NCI-H82 treated with DMSO at 0.1 percent for 48 hours (cell line): ENCODE measurements at regions not wholly inside any gene's neighbourhood (a gene's known extent, or its start where the extent isn't known, plus 50 kb on each side); places are given as distances from the start of the nearest gene placed in this dataset.
"Not testable (repeated sequence)": the region's sequence is repeated elsewhere in the genome, so short reads cannot be mapped to it uniquely, and the experiment has no call there.

Source experiments
- DNase-seq: peaks from one replicate; lab custom pipeline; 2025; ENCODE audit not compliant: unreplicated experiment; lab: John Stamatoyannopoulos, UW

DNA sequence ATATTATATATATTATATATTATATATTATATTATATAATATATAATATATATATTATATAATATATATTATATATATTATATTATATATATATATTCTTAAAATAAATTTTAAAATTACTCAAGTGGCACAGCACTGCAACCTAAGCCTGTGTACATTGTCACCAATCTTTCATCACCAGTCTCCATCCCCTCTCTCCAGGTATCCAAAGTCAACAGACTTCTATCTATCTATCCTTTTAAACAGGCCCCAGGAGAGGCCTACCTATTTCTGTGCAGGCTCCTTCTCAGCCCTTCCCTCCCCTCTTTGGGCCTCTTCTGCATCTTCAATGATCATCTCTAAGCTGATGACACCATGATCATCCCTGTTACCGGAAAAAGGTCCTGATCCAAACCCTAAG is 111.7 kb downstream of the RHOU start:
- no peak for DNase-seq

DNA sequence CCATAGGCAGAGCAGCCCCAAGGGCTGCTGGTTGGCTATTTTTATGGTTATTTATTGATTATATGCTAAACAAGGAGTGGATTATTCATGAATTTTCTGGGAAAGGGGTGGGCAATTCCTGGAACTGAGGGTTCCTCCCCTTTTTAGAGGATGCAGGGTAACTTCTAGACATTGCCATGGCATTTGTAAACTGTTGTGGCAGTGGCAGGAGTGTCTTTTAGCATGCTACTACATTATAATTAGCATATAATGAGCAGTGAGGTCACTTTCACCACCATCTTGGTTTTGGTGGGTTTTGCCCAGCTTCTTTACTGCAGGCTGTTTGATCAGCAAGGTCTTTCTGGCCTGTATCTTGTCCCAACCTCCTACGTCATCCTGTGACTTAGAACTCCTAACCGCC is 112.2 kb downstream of the RHOU start:
- not testable (repeated sequence) for DNase-seq

- no peak for DNase-seq
These were observed 113.1 kb downstream of the RHOU start for GRCh38 chr1:228848406-228848805.

- no peak for DNase-seq
These were observed 113.8 kb downstream of the RHOU start for GRCh38 chr1:228849011-228849541.

DNA sequence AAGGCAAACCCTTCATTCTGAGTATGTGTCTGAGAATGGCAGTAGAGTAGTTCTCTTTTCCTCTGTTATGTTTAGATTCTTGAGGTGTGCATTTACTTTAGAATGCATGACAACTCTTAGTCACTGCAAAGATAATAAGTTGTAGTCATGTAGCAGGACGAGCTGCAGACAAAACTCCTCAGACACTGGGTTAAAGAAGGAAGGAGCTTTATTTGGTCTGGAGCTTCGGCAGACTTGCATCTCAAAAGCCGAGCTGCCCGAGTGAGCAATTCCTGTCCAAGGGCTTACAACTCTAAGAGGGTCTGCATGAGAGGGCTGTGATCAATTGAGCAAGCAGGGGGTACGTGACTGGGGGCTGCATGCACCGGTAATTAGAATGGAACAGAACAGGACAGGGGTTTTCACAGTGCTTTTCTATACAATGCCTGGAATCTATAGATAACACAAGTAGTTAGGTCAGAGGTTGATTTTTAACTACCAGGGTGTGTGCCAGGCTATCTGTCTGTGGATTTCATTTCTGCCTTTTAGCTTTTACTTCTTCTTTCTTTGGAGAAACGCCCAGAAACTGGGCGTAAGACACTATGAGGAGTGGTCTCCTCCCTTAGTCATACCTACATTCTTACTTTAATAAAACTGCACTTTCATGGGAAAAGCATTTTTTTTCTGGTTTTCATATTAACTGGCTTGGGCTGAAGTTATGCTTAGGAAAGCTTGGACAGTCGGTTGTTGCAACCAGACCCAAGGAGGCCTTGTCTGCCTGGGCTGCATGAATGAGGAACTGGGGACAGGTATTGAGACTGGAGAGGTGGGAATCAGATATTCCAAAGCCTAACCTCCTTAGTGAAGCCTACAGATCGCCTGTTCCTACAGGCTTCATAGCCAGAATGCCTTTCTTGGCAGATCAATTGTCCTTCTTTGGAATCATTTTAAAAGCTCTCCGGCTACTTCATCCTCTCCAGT is 115.1 kb downstream of the RHOU start:
- DNase-seq: no peak

DNA sequence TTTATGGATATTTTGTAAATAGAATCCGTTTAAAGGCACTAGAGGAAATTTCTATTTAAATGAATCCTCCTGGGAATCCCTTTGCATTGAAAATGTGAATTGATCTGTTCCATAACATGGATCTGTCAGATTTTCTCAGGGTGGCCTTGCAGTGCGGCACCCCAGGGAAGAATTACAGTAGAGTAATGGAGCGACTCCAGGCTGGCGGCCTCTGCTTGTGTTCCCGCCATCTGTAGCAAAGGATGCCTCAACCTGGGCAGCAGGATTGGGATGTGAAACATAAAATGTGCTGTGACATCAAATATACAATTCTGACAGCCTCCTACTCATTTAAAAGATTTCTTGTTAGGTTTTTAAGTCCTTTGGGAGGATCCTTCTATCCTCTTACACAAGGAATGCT is 115.9 kb downstream of the RHOU start:
- no peak for DNase-seq

- DNase-seq: peak; percentile 55
These were observed 116.3 kb downstream of the RHOU start for GRCh38 chr1:228851618-228852017.

- DNase-seq: no peak
These were observed 116.7 kb downstream of the RHOU start for GRCh38 chr1:228852024-228852423.

- DNase-seq: no peak
These were observed 117.3 kb downstream of the RHOU start for GRCh38 chr1:228852511-228853088.

- DNase-seq: no peak
These were observed 117.9 kb downstream of the RHOU start for GRCh38 chr1:228853191-228853590.

- DNase-seq: no peak
These were observed 118.4 kb downstream of the RHOU start for GRCh38 chr1:228853637-228854036.

DNA sequence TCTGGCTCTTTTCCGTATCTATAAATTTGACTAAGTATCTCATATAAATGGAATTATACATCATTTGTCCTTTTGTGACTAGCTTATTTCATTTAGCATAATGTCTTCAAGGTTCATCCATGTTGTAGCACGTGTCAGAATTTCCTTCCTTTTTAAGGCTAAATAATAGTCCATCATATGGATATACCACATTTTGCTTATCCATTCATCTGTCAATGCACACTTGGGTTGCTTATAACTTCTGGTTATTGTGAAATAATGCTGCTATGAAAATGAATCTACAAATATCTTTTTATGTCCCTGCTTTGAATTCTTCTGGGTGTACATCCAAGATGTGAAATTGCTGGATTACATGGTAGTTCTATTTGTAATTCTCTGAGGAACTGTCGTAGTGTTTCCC is 119.6 kb downstream of the RHOU start:
- no peak for DNase-seq

- DNase-seq: no peak
These were observed 122.3 kb downstream of the RHOU start for GRCh38 chr1:228857611-228858010.

GRCh38 chr1:228860911-228861831 is 125.9 kb downstream of the RHOU start:
- DNase-seq: no peak

- DNase-seq: no peak
These were observed 126.5 kb downstream of the RHOU start for GRCh38 chr1:228861832-228862180.

- no peak for DNase-seq
These were observed 127.5 kb downstream of the RHOU start for GRCh38 chr1:228862542-228863505.

DNA sequence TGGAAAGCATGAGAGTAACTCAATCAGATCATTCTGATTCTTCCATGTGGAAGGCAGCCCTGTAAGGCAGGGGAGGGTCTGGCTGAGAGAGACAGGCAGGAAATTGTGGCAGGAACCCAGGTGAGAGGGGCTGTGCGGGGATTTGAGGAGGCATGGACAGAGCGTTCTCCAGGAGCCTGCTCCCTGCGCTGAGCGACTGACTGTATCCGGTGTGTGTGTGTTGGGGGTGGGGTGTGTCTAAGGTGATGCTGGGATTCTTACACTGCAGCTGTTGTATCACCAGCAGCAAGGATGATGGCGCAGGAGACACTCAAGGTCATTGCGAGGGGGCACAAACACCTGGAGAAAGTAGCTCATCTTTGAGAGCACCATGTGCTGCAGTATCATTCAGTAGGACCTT is 128.5 kb downstream of the RHOU start:
- no peak for DNase-seq

GRCh38 chr1:228865627-228866330 is 130.5 kb downstream of the RHOU start:
- no peak for DNase-seq

GRCh38 chr1:228866468-228866867 is 131.2 kb downstream of the RHOU start:
- no peak for DNase-seq
